HUDEP-2 (cell line): ENCODE measurements at regions not wholly inside any gene's neighbourhood (a gene's known extent, or its start where the extent isn't known, plus 50 kb on each side); places are given as distances from the start of the nearest gene placed in this dataset.
"Not testable (repeated sequence)": the region's sequence is repeated elsewhere in the genome, so short reads cannot be mapped to it uniquely, and the experiment has no call there.

Source experiments
- DNase-seq, 76 experiments: peaks; one replicate each; lab custom pipeline; 2025; ENCODE audit not compliant: unreplicated experiment in 76 of 76; lab: John Stamatoyannopoulos, UW

GRCh38 chr18:53821141-53821540 lies 403.3 kb downstream of the MBD2 start:
- not testable (repeated sequence) for DNase-seq

DNA sequence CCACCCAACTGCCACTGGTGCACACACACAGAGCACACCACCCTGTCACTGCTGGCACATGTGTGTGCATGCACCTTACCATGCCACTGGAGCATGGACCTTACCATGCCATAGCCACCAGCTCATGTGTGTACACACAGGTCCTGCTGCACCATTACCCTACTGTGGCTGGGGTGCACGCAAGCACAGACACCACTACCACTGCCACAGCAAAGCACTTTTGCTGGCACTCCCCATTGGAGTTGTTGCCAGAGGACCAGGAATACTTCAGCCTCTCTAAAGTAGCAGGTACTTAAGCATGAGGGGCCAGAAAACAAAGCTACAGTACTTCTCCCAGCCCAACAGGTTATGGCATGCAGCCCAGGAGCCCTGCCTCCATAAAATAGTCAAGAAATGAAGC lies 404.8 kb downstream of the MBD2 start:
- no peak for DNase-seq

- DNase-seq, result no peak
Measured at GRCh38 chr18:53819174-53819573, 405.3 kb downstream of the MBD2 start.

DNA sequence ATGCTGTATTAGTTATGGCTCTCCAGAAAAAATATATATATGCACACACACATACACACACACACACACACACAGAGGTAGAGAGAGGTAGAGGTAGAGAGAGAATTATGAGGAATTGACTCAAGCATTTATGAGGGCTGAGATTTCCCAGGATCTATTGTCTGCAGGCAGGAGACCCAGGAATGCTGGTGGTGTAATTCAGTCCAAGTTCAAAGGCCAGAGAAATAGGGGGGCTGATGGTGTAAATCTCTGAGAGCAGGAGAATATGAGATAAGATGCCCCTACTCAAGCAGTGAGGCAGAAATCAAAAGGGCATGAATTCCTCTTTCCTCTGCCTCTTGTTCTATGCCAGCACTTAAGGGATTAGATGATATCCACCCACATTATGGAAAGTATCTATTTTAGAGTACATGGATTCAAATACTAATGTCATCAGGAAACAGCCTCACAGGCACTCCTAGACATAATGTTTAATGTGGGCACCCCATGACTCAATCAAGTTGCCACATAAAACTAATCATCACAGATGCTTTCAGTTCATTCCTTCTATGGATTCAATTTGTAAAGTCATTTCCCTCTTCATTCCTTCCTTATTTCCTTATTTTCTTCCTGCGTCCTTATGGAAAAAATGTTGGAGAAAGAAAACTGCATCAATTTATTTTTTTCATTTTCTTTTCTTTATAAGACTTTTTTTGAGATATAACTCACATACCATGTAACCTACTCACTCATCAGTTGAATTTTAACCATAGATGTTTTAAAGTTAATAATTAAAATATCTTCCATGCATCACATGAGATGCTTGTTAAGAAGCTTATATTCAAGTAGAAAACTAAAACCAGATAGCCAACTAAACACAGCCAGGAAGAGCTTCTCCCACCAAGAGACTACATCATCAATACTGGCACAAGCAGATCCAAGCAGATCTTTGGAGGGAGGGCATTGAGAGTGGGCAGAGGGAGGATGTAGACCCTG lies 406.2 kb downstream of the MBD2 start:
- DNase-seq, result no peak

- no peak for DNase-seq
Measured at GRCh38 chr18:53800171-53800570, 424.3 kb downstream of the MBD2 start.

DNA sequence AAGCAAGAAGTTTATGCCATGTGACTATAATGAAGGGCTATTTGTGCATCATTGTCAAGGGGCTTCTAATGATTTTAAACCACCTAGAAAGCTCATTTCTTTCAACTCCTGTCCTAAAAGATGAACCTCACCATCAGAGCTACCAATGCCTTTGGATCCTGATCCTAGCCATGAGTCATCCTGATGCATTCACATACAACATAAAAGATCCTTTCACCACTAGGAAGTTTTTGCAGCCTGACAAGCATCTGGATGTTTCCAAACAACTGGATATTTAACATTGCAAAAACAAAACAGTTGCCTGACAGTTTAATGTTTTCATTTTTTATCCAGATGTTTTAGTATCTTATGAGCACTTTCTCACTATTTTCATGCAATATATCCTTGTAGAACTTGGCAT lies 425.3 kb downstream of the MBD2 start:
- DNase-seq, result no peak

DNA sequence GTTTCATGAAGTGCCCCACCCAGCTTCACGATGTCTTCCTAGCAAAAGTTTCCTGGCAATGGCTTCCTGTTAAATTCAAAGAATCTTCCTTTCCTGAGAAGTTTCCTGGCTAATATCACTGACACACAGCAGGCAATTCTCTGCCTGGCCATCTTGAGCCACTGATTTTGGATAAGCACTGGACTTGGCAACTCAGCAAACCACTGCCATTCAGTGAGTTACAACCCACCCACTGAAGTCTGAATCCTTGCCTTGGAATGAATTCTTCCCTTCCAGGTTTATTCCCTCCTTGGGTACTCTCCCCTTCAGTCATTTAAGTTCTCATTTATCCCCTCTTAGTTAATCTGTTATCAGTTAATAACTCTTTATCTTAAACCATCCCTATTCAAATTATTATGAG lies 426.0 kb downstream of the MBD2 start:
- no peak for DNase-seq

DNA sequence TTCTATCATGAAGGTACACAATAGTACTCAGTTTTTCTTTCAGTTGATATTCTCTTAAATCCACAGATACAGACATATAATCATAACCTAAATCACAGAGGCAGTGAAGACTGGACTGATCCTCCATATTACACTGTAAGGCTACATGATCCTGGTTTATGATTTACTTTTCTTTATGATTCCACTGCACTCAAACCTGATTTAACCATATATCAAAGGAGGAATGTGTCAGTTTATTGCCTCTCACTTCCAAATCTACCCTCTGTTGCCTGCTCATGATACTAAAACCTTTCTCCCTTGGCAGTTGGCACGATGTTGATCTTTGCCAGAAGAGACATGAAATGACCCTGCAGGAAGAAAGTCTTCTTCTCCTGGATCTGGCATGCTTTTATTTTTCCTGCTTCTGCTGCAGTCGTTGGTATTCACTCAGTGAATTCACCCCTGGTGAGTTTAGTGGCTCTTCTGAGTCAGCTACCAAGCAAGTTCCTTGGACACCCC lies 426.4 kb downstream of the MBD2 start:
- no peak for DNase-seq

GRCh38 chr18:53796040-53796729 lies 428.3 kb downstream of the MBD2 start:
- DNase-seq, result peak in 6 of 76 experiments; percentile 1 to 53 (median 18)

GRCh38 chr18:53795610-53796009 lies 428.9 kb downstream of the MBD2 start:
- DNase-seq, result no peak

DNA sequence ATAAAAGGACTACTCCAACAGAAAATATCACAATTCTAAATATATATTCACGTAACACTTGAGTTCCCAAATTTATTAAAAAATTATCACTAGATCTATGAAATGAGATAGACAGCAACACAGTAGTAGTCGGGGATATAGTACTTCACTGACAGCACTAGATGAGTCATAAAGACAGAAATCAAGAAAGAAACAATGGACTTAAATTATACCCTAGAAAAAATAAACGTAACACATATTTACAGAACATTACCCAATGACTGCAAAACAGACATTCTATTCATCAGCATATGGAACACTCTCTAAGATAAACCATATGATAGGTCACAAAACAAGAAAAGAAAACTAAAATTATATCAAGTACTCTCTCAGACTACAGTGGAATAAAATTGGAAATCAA lies 429.4 kb downstream of the MBD2 start:
- no peak for DNase-seq

DNA sequence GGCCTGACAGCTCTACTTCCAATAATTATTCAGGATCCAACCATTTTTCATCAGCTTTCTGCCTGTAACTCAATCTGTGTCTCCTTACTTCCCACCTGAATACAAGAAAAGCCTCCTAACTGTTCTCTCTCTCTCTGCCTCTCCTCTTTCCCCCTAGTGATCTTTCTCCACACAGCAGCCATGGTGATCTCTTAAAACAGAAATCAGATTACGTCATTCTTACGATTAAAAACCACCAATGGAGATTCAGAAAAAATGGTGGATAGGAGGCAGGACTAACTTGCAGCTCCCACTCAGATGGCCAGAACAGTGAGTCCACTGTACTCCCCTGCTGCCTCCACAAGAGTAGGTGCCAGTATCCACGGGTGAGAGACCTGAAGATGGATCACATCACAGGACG lies 431.7 kb downstream of the MBD2 start:
- no peak for DNase-seq

DNA sequence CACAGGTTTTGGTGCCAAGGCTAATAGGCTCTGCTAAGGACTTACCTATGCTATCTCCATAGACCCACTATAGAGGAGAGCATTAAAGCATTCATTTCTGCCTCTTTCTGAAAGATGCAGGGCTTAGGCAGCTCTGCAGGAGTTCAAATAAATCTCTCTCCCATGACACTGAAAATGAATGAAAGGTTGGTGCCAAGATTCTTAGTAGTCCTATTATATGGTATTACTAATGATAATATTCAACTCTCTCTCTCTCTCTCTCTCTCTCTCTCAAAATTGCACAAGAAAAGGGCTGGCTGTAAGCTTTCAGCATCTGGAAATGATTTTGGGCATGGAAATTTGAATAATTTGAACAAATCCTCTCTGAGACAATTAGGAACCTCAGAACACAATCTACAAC lies 433.7 kb downstream of the MBD2 start:
- DNase-seq, result no peak

DNA sequence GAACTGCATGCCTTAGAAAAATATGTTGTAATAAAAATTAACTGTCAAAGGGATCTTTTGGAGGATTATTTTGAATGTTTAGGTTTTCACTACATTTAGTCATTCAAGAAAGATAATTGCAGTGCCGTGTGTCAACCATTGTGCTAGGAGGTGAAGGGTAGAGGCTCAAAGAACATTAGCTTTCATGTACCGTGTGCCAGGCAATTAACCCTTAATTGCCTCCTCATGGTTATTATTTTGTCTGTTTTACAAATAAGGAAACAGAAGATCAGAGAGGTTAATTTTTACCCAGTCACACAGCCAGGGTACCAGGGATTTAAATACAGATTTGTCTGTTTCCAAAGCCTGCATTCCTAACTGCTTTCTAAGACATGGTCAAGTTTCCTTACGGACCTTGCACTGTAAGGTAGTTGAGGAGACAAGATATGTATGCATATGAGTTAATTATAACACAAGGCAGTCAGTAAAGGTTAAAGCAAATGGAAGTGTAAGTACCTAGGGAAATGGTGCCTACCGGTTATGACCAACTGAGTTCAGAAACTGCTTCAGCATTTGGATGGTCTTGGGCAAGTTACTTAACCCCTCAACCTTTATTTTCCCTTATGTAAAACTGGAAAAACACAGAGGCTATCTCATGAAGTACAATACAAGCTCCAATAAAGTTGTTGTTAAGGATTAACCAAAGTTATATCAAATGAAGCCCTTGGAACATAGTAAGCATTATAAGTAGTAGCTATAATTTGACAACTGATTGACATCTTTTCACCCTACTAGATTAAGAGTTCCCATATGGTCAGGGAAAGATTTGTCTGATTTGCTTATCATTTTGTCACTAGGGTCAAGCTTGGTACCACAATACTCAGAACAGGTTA lies 434.9 kb downstream of the MBD2 start:
- DNase-seq, result no peak

DNA sequence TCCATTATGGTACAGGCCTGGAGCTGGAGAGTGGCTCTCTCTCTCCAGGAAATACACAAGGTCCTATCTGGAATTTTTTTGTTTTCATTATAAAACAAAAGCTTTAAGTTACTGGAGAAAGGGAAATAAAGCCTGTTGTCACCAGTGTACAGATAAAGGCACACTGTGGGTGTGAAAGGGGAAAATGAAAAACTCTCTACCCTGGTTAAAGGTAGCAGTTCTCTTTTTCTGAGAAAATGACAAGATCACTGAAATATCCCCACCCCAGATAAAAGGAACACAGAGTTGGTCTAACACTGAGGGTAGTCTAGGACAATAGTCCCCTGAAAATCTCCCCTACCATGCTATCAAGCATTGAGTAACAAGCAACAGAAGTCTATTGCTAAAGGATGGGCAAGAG lies 438.7 kb downstream of the MBD2 start:
- no peak for DNase-seq

GRCh38 chr18:53784253-53784652 lies 440.2 kb downstream of the MBD2 start:
- DNase-seq, result no peak

GRCh38 chr18:53780666-53781065 lies 443.8 kb downstream of the MBD2 start:
- DNase-seq, result no peak

DNA sequence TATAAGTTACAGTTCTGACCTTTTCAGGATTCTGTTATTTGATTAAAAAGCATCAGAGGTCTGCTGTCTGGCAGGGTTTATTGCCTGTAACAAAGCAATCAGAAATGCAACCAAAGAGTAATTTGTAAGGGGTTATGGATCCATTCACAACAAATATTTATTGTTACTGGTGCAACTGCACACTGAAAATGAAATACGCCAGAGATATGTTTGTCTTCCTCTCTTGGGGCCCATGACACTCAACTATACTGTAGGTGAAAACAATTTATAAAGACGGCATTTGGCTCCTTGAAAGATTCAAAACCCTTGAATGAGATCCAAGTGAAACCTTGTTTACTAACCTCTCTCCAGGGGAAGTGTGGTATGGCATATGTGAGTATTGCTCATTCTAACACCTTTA lies 452.2 kb downstream of the MBD2 start:
- DNase-seq, result no peak

GRCh38 chr18:53771664-53772063 lies 452.8 kb downstream of the MBD2 start:
- no peak for DNase-seq

DNA sequence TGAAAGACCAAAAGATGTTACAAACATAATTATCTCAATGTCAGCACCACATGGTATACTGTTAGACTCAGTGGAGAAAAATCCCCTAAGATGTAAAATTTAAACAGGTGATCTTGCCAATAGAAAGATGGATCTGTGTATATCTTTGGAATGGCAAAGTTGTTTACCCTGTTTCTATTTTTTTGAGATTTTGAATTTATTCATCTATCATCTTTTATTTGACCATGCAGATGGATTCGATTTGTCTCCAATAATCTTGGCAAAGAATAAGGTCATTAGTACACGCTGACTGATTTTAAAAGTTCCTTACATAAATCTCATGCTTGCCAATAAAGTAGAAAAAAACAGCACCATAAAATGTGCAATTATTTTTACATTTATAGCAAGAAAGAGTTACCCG lies 459.3 kb downstream of the MBD2 start:
- no peak for DNase-seq

GRCh38 chr18:53764086-53764485 lies 460.4 kb downstream of the MBD2 start:
- no peak for DNase-seq
